Uterus (tissue), 2 donors: ENCODE measurements at regions not wholly inside any gene's neighbourhood (a gene's known extent, or its start where the extent isn't known, plus 50 kb on each side); places are given as distances from the start of the nearest gene placed in this dataset.

Experiments used
- POLR2A ChIP-seq, 2 donors: fragments of 450-650 bp; IDR thresholded peaks; one replicate each; pipeline ENCODE4 v1.6.1; 2016; ENCODE audit warnings: antibody characterized with exemption in 2 of 2, mild to moderate bottlenecking in 1 of 2, moderate library complexity in 1 of 2
- TF ChIP-seq, protein P1 (sequence below), 4 experiments: fragments of 200-600 bp in 2 of 4; fragments of 450-650 bp in 2 of 4; sonication (generic) in 2 of 4; IDR thresholded peaks; one replicate each; pipeline ENCODE4 v1.5.1; 2016 to 2019; ENCODE audit warnings: antibody characterized with exemption in 4 of 4, mild to moderate bottlenecking in 2 of 4, moderate library complexity in 1 of 4

DNA sequence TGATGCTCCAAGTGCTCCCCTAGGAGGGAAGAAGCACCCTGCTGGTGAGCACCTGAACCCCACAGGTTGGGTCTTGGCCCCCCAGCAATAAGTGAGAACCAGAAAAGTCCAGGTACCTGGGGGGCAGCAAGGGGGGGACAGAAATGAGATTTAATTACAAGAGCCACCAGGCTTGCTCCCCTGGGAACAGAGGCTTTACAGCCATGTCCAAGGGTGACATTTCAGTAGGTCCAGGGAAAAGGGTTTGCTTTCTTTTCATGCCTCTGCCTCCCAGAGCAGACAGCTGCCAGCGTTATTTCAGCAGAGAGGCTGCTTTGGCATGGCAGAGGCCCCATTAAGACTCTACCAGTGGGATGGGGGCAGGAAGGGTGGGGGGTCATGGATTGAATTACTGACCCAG, 437.7 kb downstream of the BUD13 start:
- TF ChIP-seq, protein P1, sequence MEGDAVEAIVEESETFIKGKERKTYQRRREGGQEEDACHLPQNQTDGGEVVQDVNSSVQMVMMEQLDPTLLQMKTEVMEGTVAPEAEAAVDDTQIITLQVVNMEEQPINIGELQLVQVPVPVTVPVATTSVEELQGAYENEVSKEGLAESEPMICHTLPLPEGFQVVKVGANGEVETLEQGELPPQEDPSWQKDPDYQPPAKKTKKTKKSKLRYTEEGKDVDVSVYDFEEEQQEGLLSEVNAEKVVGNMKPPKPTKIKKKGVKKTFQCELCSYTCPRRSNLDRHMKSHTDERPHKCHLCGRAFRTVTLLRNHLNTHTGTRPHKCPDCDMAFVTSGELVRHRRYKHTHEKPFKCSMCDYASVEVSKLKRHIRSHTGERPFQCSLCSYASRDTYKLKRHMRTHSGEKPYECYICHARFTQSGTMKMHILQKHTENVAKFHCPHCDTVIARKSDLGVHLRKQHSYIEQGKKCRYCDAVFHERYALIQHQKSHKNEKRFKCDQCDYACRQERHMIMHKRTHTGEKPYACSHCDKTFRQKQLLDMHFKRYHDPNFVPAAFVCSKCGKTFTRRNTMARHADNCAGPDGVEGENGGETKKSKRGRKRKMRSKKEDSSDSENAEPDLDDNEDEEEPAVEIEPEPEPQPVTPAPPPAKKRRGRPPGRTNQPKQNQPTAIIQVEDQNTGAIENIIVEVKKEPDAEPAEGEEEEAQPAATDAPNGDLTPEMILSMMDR (IDR thresholded peaks at IDR 0.05) = no peak
- no peak for TF ChIP-seq POLR2A (IDR thresholded peaks at IDR 0.05)
